HCT116 (cell line): ENCODE measurements at regions not wholly inside any gene's neighbourhood (a gene's known extent, or its start where the extent isn't known, plus 50 kb on each side); places are given as distances from the start of the nearest gene placed in this dataset.

Experiments
- ATAC-seq: fragments of 200-7000 bp; cut with Tn5 transposase; 2 replicates; pipeline ENCODE4 v1.9.1; 2020; ENCODE audit warnings: mild to moderate bottlenecking, moderate library complexity
- BruUV-seq: library from RNA; stranded (reverse); fragments of 400-500 nt; replicated peaks from 2 replicates; lab custom pipeline; 2021; lab: Mats Ljungman, UMichigan
- CTCF ChIA-PET: fragments of 300-600 bp; sonication (Branson Sonifier 250); formaldehyde crosslinking; loops from one replicate; lab custom pipeline; 2021; ENCODE audit warnings: antibody characterized with exemption; lab: Charles Lee
- POLR2A ChIA-PET: fragments of 300-600, 350-600 bp; sonication (Branson Sonifier 250); formaldehyde crosslinking; loops from one replicate; lab custom pipeline; 2021; ENCODE audit warnings: antibody characterized with exemption; lab: Charles Lee
- RAD21 ChIA-PET, 2 experiments: fragments of 300-600 bp; sonication (Branson Sonifier 250); formaldehyde crosslinking; loops; one replicate each; lab custom pipeline; 2023; ENCODE audit warnings: low total read pairs in 2 of 2; ENCODE audit not compliant: uncharacterized antibody in 2 of 2, unreplicated experiment in 2 of 2, low non-redundant PET in 1 of 2; lab: Charles Lee
- DNase-seq: peaks from one replicate; pipeline ENCODE4 v3.0.0-alpha.2; 2010; ENCODE audit warnings: low read depth, low spot score
- H2AFZ ChIP-seq: fragments of 200-600 bp; shearing (Covaris generic), sonication (generic); 2 replicates; pipeline ENCODE4 v1.6.1; 2017; ENCODE audit warnings: low read depth, mixed run types, mixed read lengths, antibody characterized with exemption, low read length; ENCODE audit not compliant: poor library complexity, severe bottlenecking
- H3K27ac ChIP-seq: 2 replicates; pipeline ENCODE4 v1.5.1; 2012; ENCODE audit warnings: low read depth, low read length
- H3K27me3 ChIP-seq: fragments of 200-600 bp; sonication (generic); 2 replicates; pipeline ENCODE4 v1.6.1; 2016; ENCODE audit warnings: mixed run types, low read length, mixed read lengths; ENCODE audit not compliant: insufficient read depth
- H3K36me3 ChIP-seq, 2 experiments: fragments of 200-500 bp in 1 of 2; fragments of 200-600 bp in 1 of 2; sonication (Bioruptor generic) in 1 of 2; sonication (generic) in 1 of 2; 2 replicates each; pipeline versions ENCODE4 v1.5.1 to v1.6.1; 2014 to 2016; ENCODE audit warnings: low read length in 2 of 2, inconsistent platforms in 1 of 2, mixed read lengths in 1 of 2, mixed run types in 1 of 2; ENCODE audit not compliant: insufficient read depth in 2 of 2, control insufficient read depth in 1 of 2
- H3K4me1 ChIP-seq, 2 experiments: fragments of 200-600 bp in 1 of 2; sonication (generic) in 1 of 2; 2 replicates each; pipeline versions ENCODE4 v1.5.1 to v1.6.1; 2012 to 2017; ENCODE audit warnings: low read length in 2 of 2, inconsistent platforms in 1 of 2, mild to moderate bottlenecking in 1 of 2, mixed read lengths in 1 of 2, mixed run types in 1 of 2, moderate library complexity in 1 of 2; ENCODE audit not compliant: insufficient read depth in 2 of 2, control insufficient read depth in 1 of 2
- H3K4me2 ChIP-seq: fragments of 200-600 bp; sonication (generic); 2 replicates; pipeline ENCODE4 v1.6.1; 2017; ENCODE audit warnings: mixed run types, low read length, mixed read lengths
- H3K4me3 ChIP-seq, 2 experiments: fragments of 200-600 bp in 1 of 2; sonication (generic) in 1 of 2; replicated peaks in 1 of 2; 2 replicates each; pipeline ENCODE4 v1.5.1; 2011 to 2016; ENCODE audit warnings: low read length in 2 of 2, control low read depth in 1 of 2, low read depth in 1 of 2, mild to moderate bottlenecking in 1 of 2, mixed read lengths in 1 of 2, mixed run types in 1 of 2
- H3K79me2 ChIP-seq: fragments of 200-600 bp; sonication (generic); 2 replicates; pipeline ENCODE4 v1.6.1; 2017; ENCODE audit warnings: mild to moderate bottlenecking, mixed run types, low read length, moderate library complexity, mixed read lengths; ENCODE audit not compliant: insufficient read depth
- H3K9ac ChIP-seq: fragments of 200-600 bp; sonication (generic); 2 replicates; pipeline ENCODE4 v1.6.1; 2016; ENCODE audit warnings: low read length, mixed read lengths
- H3K9me2 ChIP-seq: fragments of 200-600 bp; sonication (generic), shearing (Covaris generic); 2 replicates; pipeline ENCODE4 v1.6.1; 2017; ENCODE audit warnings: mixed run types, mild to moderate bottlenecking, moderate library complexity; ENCODE audit not compliant: insufficient read depth
- H3K9me3 ChIP-seq, 2 experiments: fragments of 200-500 bp in 1 of 2; fragments of 200-600 bp in 1 of 2; sonication (Bioruptor generic) in 1 of 2; sonication (generic) in 1 of 2; 2 replicates each; pipeline ENCODE4 v1.6.1; 2014 to 2017; ENCODE audit warnings: low read length in 2 of 2, mixed read lengths in 2 of 2, inconsistent platforms in 1 of 2, low read depth in 1 of 2, mild to moderate bottlenecking in 1 of 2, mixed run types in 1 of 2, moderate library complexity in 1 of 2; ENCODE audit not compliant: control insufficient read depth in 1 of 2, insufficient read depth in 1 of 2
- H4K20me1 ChIP-seq: fragments of 200-600 bp; sonication (generic), shearing (Covaris generic); 2 replicates; pipeline ENCODE4 v1.6.1; 2017; ENCODE audit warnings: mixed run types, mild to moderate bottlenecking, moderate library complexity; ENCODE audit not compliant: insufficient read depth
- CBX3 ChIP-seq: IDR thresholded peaks from 2 replicates; pipeline ENCODE4 v1.6.1; 2012; ENCODE audit warnings: low read depth
- CEBPB ChIP-seq: IDR thresholded peaks from 2 replicates; pipeline ENCODE4 v1.6.1; 2012; ENCODE audit warnings: low read depth
- CTCF ChIP-seq, 3 experiments: fragments of 200-600 bp in 1 of 3; sonication (generic) in 1 of 3; IDR thresholded peaks in 2 of 3; conservative IDR thresholded peaks in 1 of 3; 2 replicates each; pipeline ENCODE4 v1.5.1; 2012 to 2017; ENCODE audit warnings: low read depth in 2 of 3, low read length in 2 of 3, antibody characterized with exemption in 1 of 3, borderline replicate concordance in 1 of 3, control low read depth in 1 of 3, mild to moderate bottlenecking in 1 of 3, mixed read lengths in 1 of 3, mixed run types in 1 of 3, moderate library complexity in 1 of 3; ENCODE audit not compliant: insufficient read depth in 1 of 3
- EGR1 ChIP-seq: IDR thresholded peaks from 2 replicates; pipeline ENCODE4 v1.6.1; 2012; ENCODE audit warnings: low read depth
- JUND ChIP-seq: IDR thresholded peaks from 2 replicates; pipeline ENCODE4 v1.6.1; 2012
- MAX ChIP-seq: IDR thresholded peaks from 2 replicates; pipeline ENCODE4 v1.6.1; 2012
- RAD21 ChIP-seq: IDR thresholded peaks from 2 replicates; pipeline ENCODE4 v1.6.1; 2012; ENCODE audit warnings: low read depth, mild to moderate bottlenecking
- TCF7L2 ChIP-seq: IDR thresholded peaks from 2 replicates; pipeline ENCODE4 v1.7.0; 2011; ENCODE audit warnings: borderline replicate concordance, inconsistent platforms; ENCODE audit not compliant: insufficient read depth, insufficient read length; ENCODE audit errors: extremely low read depth
- ZFX ChIP-seq: fragments of 450-650 bp; IDR thresholded peaks from 2 replicates; pipeline ENCODE4 v1.6.1; 2017
- ZNF274 ChIP-seq: fragments of 200-500 bp; sonication (Bioruptor generic); IDR thresholded peaks from 2 replicates; pipeline ENCODE4 v1.6.1; 2014; ENCODE audit warnings: mild to moderate bottlenecking, low read depth, low read length, inconsistent platforms
- intact Hi-C: fragments of 100-400 bp; cut with micrococcal nuclease; formaldehyde crosslinking; loops from 2 replicates; pipeline ENCODE4 v1.10.0; 2022

- H3K79me2 ChIP-seq: no peaks in the 10 kb centered on the region
- no peak overlapping the region for H3K4me3 ChIP-seq
- no peak overlapping the region for H3K27ac ChIP-seq
- H4K20me1 ChIP-seq: no peaks in the 10 kb centered on the region
- TF ChIP-seq ZNF274 (no peak), EGR1 (no peak), CEBPB (no peak), RAD21 (no peak), ZFX (no peak), JUND (no peak), TCF7L2 (no peak), CBX3 (no peak)
- POLR2A ChIA-PET: no interaction called here
- H3K9me3 ChIP-seq: no peaks in the 10 kb centered on the region
- BruUV-seq: no TSS peak
- no peaks in the 10 kb centered on the region for H3K4me1 ChIP-seq
- DNase-seq (no peak), ATAC-seq (no peak)
- no peak overlapping the region for H3K9ac ChIP-seq
- H3K4me2 ChIP-seq: no peak overlapping the region
- intact Hi-C loops: no loop called here
- H3K36me3 ChIP-seq: no peaks in the 10 kb centered on the region
- H3K9me2 ChIP-seq: no peaks in the 10 kb centered on the region
- H3K27me3 ChIP-seq: no peaks in the 10 kb centered on the region; the same call in none of the 2 replicates
- H2AFZ ChIP-seq: no peak overlapping the region
- CTCF ChIA-PET: no interaction called here
- RAD21 ChIA-PET: no interaction called here
These were observed 250.3 kb upstream of the HTR2A start for GRCh38 chr13:47146991-47147811.

- no peak overlapping the region for H2AFZ ChIP-seq
- no peaks in the 10 kb centered on the region for H3K79me2 ChIP-seq
- H3K36me3 ChIP-seq: no peaks in the 10 kb centered on the region
- no peaks in the 10 kb centered on the region for H3K9me3 ChIP-seq
- H3K4me3 ChIP-seq: no peak overlapping the region
- no peaks in the 10 kb centered on the region; the same call in 1 of the 2 replicates for H3K27me3 ChIP-seq
- TF ChIP-seq MAX: no peak
- TF ChIP-seq CTCF (IDR thresholded peaks at IDR 0.05 in 2 of 3, conservative IDR thresholded peaks at IDR 0.05 in 1 of 3; ENCODE audit: borderline replicate concordance in 1 of 3, insufficient read depth in 1 of 3, low read depth in 2 of 3, low read length in 2 of 3): no peak
- H3K4me1 ChIP-seq: no peaks in the 10 kb centered on the region
- H3K27ac ChIP-seq: no peak overlapping the region
- POLR2A ChIA-PET: no interaction called here
- no peak overlapping the region for H3K9ac ChIP-seq
- RAD21 ChIA-PET: no interaction called here
- CTCF ChIA-PET: no interaction called here
- ATAC-seq: no peak
- intact Hi-C loops: no loop called here
- H4K20me1 ChIP-seq: no peaks in the 10 kb centered on the region
- DNase-seq: no peak
- BruUV-seq: no TSS peak
- no peak overlapping the region for H3K4me2 ChIP-seq
- no peaks in the 10 kb centered on the region for H3K9me2 ChIP-seq
These were observed 249.3 kb upstream of the HTR2A start for GRCh38 chr13:47146136-47146535.
